Stomach (tissue), 4 donors: ENCODE measurements at regions not wholly inside any gene's neighbourhood (a gene's known extent, or its start where the extent isn't known, plus 50 kb on each side); places are given as distances from the start of the nearest gene placed in this dataset.

Experiments used
- EP300 ChIP-seq: sonication (generic); formaldehyde crosslinking; IDR thresholded peaks from one replicate; pipeline ENCODE4 v1.6.1; 2017; ENCODE audit warnings: antibody characterized with exemption
- POLR2A ChIP-seq, 4 donors: fragments of 450-650 bp; IDR thresholded peaks; one replicate each; pipeline ENCODE4 v1.6.1; 2016; ENCODE audit warnings: antibody characterized with exemption in 4 of 4, control low read depth in 2 of 4, mild to moderate bottlenecking in 1 of 4, moderate library complexity in 1 of 4
- POLR2AphosphoS5 ChIP-seq, 3 donors: sonication (generic); formaldehyde crosslinking; IDR thresholded peaks; one replicate each; pipeline ENCODE4 v1.6.1; 2016; ENCODE audit warnings: antibody characterized with exemption in 3 of 3
- TF ChIP-seq, protein P1 (sequence below), 7 experiments: fragments of 450-650 bp in 4 of 7; fragments of 200-600 bp in 3 of 7; sonication (generic) in 3 of 7; IDR thresholded peaks; one replicate each; pipeline ENCODE4 v1.5.1; 2016 to 2019; ENCODE audit warnings: antibody characterized with exemption in 7 of 7, control low read depth in 2 of 7, mild to moderate bottlenecking in 1 of 7

DNA sequence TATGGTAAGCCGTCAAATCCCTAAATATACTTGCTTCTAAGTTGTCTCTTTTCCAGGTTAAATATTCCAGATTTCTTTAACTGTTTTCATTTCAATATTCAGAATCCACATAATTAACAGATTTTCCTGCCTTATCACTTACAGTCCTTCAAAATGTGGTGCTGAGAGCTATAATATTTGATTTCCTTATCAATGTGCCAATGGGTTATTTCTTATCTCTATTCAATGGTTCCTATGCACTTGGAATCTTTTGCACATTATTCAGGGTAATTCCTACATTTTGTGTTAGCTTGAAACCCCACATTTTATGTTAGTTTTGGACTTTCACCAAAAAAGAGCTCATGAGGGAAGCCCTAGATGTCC is 173.5 kb downstream of the ZFP36L2 start:
- TF ChIP-seq, protein P1, sequence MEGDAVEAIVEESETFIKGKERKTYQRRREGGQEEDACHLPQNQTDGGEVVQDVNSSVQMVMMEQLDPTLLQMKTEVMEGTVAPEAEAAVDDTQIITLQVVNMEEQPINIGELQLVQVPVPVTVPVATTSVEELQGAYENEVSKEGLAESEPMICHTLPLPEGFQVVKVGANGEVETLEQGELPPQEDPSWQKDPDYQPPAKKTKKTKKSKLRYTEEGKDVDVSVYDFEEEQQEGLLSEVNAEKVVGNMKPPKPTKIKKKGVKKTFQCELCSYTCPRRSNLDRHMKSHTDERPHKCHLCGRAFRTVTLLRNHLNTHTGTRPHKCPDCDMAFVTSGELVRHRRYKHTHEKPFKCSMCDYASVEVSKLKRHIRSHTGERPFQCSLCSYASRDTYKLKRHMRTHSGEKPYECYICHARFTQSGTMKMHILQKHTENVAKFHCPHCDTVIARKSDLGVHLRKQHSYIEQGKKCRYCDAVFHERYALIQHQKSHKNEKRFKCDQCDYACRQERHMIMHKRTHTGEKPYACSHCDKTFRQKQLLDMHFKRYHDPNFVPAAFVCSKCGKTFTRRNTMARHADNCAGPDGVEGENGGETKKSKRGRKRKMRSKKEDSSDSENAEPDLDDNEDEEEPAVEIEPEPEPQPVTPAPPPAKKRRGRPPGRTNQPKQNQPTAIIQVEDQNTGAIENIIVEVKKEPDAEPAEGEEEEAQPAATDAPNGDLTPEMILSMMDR (IDR thresholded peaks at IDR 0.05), result no peak
- TF ChIP-seq EP300 (no peak), POLR2A (IDR thresholded peaks at IDR 0.05) (no peak), POLR2AphosphoS5 (IDR thresholded peaks at IDR 0.05) (no peak)
